Gastrocnemius medialis (tissue), 4 donors: ENCODE measurements at regions not wholly inside any gene's neighbourhood (a gene's known extent, or its start where the extent isn't known, plus 50 kb on each side); places are given as distances from the start of the nearest gene placed in this dataset.
"Not testable (repeated sequence)": the region's sequence is repeated elsewhere in the genome, so short reads cannot be mapped to it uniquely, and the experiment has no call there.

Experiments
- ATAC-seq, 2 donors: fragments of 150-250 bp; one replicate each; pipeline ENCODE4 v1.9.1; 2016
- DNase-seq, 2 donors: peaks; one replicate each; pipeline ENCODE4 v3.0.0-alpha.2; 2019
- H3K27ac ChIP-seq, 4 donors: fragments of 200-600 bp; sonication (generic); 1 replicate in 1 of 4; 2 replicates in 3 of 4; pipeline ENCODE4 v1.5.1; 2016 to 2018; ENCODE audit warnings: mild to moderate bottlenecking in 2 of 4, moderate library complexity in 1 of 4
- H3K27me3 ChIP-seq, 3 donors: fragments of 200-600 bp; sonication (generic) in 2 of 3; 1 replicate in 1 of 3; 2 replicates in 2 of 3; pipeline versions ENCODE4 v1.5.1 to v1.6.0; 2016 to 2019; ENCODE audit warnings: mild to moderate bottlenecking in 1 of 3, moderate library complexity in 1 of 3
- H3K36me3 ChIP-seq, 2 donors: fragments of 200-600 bp; sonication (generic) in 1 of 2; one replicate each; pipeline ENCODE4 v1.5.1; 2017 to 2018
- H3K4me1 ChIP-seq, 2 donors: fragments of 200-600 bp; sonication (generic) in 1 of 2; one replicate each; pipeline ENCODE4 v1.5.1; 2016 to 2017; ENCODE audit warnings: mild to moderate bottlenecking in 2 of 2
- H3K4me3 ChIP-seq, 4 donors: fragments of 200-600 bp; sonication (generic) in 3 of 4; 1 replicate in 1 of 4; 2 replicates in 3 of 4; pipeline ENCODE4 v1.5.1; 2016 to 2019; ENCODE audit warnings: mild to moderate bottlenecking in 2 of 4
- H3K9me3 ChIP-seq, 3 donors: fragments of 200-600 bp; sonication (generic) in 2 of 3; 1 replicate in 1 of 3; 2 replicates in 2 of 3; pipeline ENCODE4 v1.5.1; 2016 to 2019
- POLR2A ChIP-seq, 2 donors: fragments of 450-650 bp; IDR thresholded peaks; one replicate each; pipeline ENCODE4 v1.6.1; 2017; ENCODE audit warnings: antibody characterized with exemption in 2 of 2, mild to moderate bottlenecking in 2 of 2, moderate library complexity in 2 of 2
- in situ Hi-C, 4 donors: fragments of 200-750 bp; cut with MboI; loops; one replicate each; pipeline versions ENCODE4 v1.15.0 to v1.8.0; 2017; ENCODE audit warnings: low sequenced_read_pairs in 4 of 4
- intact Hi-C: fragments of 100-400 bp; cut with DNase I; formaldehyde crosslinking; loops from one replicate; pipeline ENCODE4 v1.15.1; 2023; ENCODE audit warnings: low total_unique reads
- TF ChIP-seq, protein P1 (sequence below), 5 experiments: fragments of 450-650 bp in 3 of 5; fragments of 200-600 bp in 2 of 5; sonication (generic) in 2 of 5; IDR thresholded peaks in 4 of 5; conservative IDR thresholded peaks in 1 of 5; 1 replicate in 4 of 5; 2 replicates in 1 of 5; pipeline ENCODE4 v1.5.1; 2016 to 2019; ENCODE audit warnings: antibody characterized with exemption in 5 of 5, mild to moderate bottlenecking in 3 of 5, moderate library complexity in 3 of 5

DNA sequence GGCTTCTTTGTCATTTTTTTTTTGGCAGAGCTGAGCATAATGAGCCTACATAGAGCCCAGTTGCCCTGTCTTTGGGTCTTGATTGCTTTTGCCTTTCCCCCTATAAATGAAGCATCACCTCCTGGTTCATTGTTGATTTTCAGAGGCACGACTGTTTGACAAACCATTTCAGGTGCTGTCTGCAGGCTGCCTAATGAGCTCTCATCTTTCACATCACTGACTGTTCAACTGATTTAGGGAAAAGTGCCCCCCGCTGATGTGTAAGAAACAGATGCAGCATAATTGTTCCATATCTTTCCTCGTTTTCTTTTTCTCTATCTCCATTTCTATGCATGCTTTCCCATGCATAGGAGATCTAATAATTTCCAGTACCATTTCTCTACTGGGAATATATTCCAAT is 338.6 kb downstream of the TMEM38B start:
- TF ChIP-seq, protein P1, sequence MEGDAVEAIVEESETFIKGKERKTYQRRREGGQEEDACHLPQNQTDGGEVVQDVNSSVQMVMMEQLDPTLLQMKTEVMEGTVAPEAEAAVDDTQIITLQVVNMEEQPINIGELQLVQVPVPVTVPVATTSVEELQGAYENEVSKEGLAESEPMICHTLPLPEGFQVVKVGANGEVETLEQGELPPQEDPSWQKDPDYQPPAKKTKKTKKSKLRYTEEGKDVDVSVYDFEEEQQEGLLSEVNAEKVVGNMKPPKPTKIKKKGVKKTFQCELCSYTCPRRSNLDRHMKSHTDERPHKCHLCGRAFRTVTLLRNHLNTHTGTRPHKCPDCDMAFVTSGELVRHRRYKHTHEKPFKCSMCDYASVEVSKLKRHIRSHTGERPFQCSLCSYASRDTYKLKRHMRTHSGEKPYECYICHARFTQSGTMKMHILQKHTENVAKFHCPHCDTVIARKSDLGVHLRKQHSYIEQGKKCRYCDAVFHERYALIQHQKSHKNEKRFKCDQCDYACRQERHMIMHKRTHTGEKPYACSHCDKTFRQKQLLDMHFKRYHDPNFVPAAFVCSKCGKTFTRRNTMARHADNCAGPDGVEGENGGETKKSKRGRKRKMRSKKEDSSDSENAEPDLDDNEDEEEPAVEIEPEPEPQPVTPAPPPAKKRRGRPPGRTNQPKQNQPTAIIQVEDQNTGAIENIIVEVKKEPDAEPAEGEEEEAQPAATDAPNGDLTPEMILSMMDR (IDR thresholded peaks at IDR 0.05 in 4 of 5, conservative IDR thresholded peaks at IDR 0.05 in 1 of 5), result no peak
- TF ChIP-seq POLR2A (IDR thresholded peaks at IDR 0.05), result no peak
- Histone ChIP-seq H3K4me1 (no peaks in the 10 kb centered on the region), H3K27me3 (no peaks in the 10 kb centered on the region), H3K9me3 (no peaks in the 10 kb centered on the region), H3K36me3 (no peaks in the 10 kb centered on the region), H3K27ac (no peak overlapping the region), H3K4me3 (no peak overlapping the region)
- no peak for ATAC-seq
- no peak for DNase-seq
- in situ Hi-C loops, result no loop called here
- intact Hi-C loops, result no loop called here

DNA sequence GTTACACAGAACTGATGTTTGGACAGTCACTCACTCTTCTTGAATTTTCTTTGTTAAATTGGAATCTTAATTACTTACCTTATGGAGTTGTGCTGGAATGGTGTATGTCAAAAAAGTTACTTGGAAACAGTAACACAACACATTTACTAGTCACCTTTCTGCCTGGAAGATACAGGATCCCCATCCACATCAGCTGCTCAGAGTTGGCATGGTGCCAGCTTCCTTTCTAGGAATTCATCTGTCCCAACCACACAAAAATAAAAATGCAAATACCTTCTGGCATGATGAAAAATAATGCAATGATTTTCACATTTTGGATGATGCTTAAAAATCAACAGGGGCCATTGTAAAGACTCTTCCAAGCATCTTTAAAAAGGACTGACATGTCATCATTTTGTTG is 341.5 kb downstream of the TMEM38B start:
- in situ Hi-C loops (no loop called here), intact Hi-C loops (no loop called here)
- TF ChIP-seq POLR2A (IDR thresholded peaks at IDR 0.05), result no peak
- TF ChIP-seq, protein P1 (IDR thresholded peaks at IDR 0.05 in 4 of 5, conservative IDR thresholded peaks at IDR 0.05 in 1 of 5), result no peak
- DNase-seq (no peak), ATAC-seq (no peak)
- Histone ChIP-seq H3K4me3 (no peak overlapping the region), H3K27me3 (no peaks in the 10 kb centered on the region), H3K9me3 (no peaks in the 10 kb centered on the region), H3K27ac (no peak overlapping the region), H3K4me1 (no peaks in the 10 kb centered on the region), H3K36me3 (no peaks in the 10 kb centered on the region)

DNA sequence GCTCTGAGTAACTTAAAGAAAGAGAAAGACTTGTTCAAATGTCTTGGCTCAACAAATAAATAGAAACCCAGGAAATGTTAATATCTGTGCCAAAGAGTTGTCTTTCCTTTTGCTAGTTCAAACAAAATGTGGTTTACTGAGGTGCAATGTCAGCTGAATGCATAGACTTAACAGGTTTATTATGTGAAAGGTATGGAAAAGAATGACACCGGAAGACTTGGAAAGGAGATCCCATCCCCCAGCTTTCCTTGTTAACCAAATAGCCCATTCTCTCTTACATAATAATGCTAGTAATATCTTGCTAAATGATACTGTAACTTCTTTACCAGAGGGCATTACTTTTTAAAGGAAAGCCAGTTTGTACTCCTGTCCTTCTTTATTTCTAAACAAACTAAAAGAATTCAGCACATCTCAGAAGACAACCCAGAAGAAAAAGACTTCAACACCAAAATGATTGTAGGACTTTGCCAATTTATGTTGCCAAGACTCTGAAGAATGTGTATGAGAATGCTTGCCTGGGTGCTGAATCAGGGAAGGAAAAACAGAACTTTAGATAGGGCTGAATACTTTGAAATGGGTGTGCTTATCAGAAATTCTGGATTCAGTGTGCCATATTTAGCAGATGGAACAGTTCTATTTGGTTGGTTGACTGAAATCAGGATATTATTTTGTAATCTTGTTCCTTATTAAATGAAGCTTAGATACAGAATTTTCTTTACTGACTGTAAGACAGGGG is 344.1 kb downstream of the TMEM38B start:
- H3K27me3 ChIP-seq, result no peaks in the 10 kb centered on the region
- H3K9me3 ChIP-seq, result no peaks in the 10 kb centered on the region
- no peak overlapping the region for H3K4me3 ChIP-seq
- DNase-seq (no peak), ATAC-seq (no peak)
- no peaks in the 10 kb centered on the region for H3K4me1 ChIP-seq
- no peak overlapping the region for H3K27ac ChIP-seq
- TF ChIP-seq, protein P1 (IDR thresholded peaks at IDR 0.05 in 4 of 5, conservative IDR thresholded peaks at IDR 0.05 in 1 of 5), result no peak
- TF ChIP-seq POLR2A (IDR thresholded peaks at IDR 0.05), result no peak
- intact Hi-C loops, result no loop called here
- no peaks in the 10 kb centered on the region for H3K36me3 ChIP-seq
- in situ Hi-C loops, result no loop called here

DNA sequence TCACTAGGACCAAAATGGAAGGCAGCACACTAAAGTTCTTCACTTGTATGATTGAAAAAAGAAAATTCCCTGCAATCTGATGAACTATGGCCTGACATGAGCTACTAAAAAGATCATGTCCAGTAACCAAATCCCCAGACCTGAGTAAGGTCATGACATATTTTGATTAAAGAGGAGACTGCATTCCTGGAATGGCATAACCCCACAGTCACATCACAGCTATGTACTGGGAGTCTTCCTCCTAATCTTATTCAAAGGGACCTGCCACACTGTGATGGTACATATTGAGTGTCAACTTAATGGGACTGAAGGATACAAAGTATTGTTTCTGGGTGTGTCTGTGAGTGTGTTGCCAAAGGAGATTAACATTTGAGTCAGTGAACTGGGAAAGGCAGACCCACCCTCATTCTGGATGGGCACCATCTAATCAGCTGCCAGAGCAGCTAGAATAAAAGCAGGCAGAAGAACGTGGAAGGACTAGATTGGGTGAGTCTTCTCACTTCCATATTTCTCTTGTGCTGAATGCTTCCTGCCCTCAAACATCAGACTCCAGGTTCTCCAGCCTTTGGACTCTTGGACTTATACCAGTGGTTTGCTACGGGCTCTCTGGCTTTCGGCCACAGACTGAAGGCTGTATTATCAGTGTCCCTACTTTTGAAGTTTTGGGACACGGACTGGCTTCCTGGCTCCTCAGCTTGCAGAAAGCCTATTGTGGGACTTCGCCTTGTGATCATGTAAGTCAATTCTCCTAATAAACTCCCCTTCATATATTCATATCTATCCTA is 345.0 kb downstream of the TMEM38B start:
- no peak for DNase-seq
- Histone ChIP-seq H3K27ac (no peak overlapping the region), H3K9me3 (no peaks in the 10 kb centered on the region), H3K36me3 (no peaks in the 10 kb centered on the region), H3K4me3 (no peak overlapping the region), H3K27me3 (no peaks in the 10 kb centered on the region), H3K4me1 (no peaks in the 10 kb centered on the region)
- TF ChIP-seq POLR2A (IDR thresholded peaks at IDR 0.05), result no peak
- TF ChIP-seq, protein P1 (IDR thresholded peaks at IDR 0.05 in 4 of 5, conservative IDR thresholded peaks at IDR 0.05 in 1 of 5), result no peak
- intact Hi-C loops, result no loop called here
- in situ Hi-C loops, result no loop called here
- ATAC-seq, result no peak

DNA sequence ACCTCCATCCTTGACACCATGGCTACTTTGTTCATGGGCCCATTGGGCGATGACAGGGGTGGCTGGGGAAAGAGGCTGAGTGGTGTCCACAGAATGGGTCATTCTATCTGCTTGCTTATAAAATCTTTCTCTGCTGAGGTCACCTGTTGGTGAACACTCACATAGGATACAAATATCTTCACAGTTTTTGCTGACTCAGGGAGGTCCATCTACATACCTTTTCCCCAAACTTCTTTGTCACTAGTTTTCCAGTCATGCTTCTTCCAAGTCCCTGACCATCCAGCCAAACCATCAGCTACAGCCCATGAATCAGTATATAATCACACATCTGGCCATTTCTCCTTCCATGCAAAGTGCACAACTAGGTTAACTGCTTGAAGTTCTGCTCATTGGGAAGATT is 347.6 kb downstream of the TMEM38B start:
- DNase-seq, H3K4me3 ChIP-seq, ATAC-seq, H3K4me1 ChIP-seq, H3K36me3 ChIP-seq, H3K27me3 ChIP-seq, H3K9me3 ChIP-seq, H3K27ac ChIP-seq, in situ Hi-C loops, intact Hi-C loops: not testable (repeated sequence)
